ENCODE measurements at regions not wholly inside any gene's neighbourhood (a gene's known extent, or its start where the extent isn't known, plus 50 kb on each side); places are given as distances from the start of the nearest gene placed in this dataset.
"Not testable (repeated sequence)": the region's sequence is repeated elsewhere in the genome, so short reads cannot be mapped to it uniquely, and the experiment has no call there.

GRCh38 chr6:145063091-145063490, 672.2 kb downstream of the EPM2A start:
- DNase-seq (ENCODE audit: low spot score): no peak

- DNase-seq (ENCODE audit: low spot score): no peak
Observed at GRCh38 chr6:145067430-145067829, 667.9 kb downstream of the EPM2A start.

- DNase-seq (ENCODE audit: low spot score): no peak
Observed at GRCh38 chr6:145068577-145068976, 666.7 kb downstream of the EPM2A start.

GRCh38 chr6:145069966-145070365, 665.4 kb downstream of the EPM2A start:
- no peak for DNase-seq (ENCODE audit: low spot score)

GRCh38 chr6:145070791-145071190, 664.5 kb downstream of the EPM2A start:
- DNase-seq (ENCODE audit: low spot score): no peak

GRCh38 chr6:145071836-145072235, 663.5 kb downstream of the EPM2A start:
- no peak for DNase-seq (ENCODE audit: low spot score)

GRCh38 chr6:145073811-145074210, 661.5 kb downstream of the EPM2A start:
- DNase-seq (ENCODE audit: low spot score): no peak

GRCh38 chr6:145074805-145075204, 660.5 kb downstream of the EPM2A start:
- DNase-seq (ENCODE audit: low spot score): no peak

GRCh38 chr6:145075425-145075824, 659.9 kb downstream of the EPM2A start:
- DNase-seq (ENCODE audit: low spot score): no peak

GRCh38 chr6:145076115-145076841, 659.0 kb downstream of the EPM2A start:
- DNase-seq (ENCODE audit: low spot score): no peak

- no peak for DNase-seq (ENCODE audit: low spot score)
Observed at GRCh38 chr6:145077382-145077781, 657.9 kb downstream of the EPM2A start.

GRCh38 chr6:145080651-145081050, 654.7 kb downstream of the EPM2A start:
- DNase-seq (ENCODE audit: low spot score): no peak

- DNase-seq (ENCODE audit: low spot score): no peak
Observed at GRCh38 chr6:145081677-145082076, 653.6 kb downstream of the EPM2A start.

- DNase-seq (ENCODE audit: low spot score): no peak
Observed at GRCh38 chr6:145082359-145082758, 653.0 kb downstream of the EPM2A start.

- DNase-seq (ENCODE audit: low spot score): no peak
Observed at GRCh38 chr6:145086197-145086596, 649.1 kb downstream of the EPM2A start.

- DNase-seq (ENCODE audit: low spot score): no peak
Observed at GRCh38 chr6:145087034-145087433, 648.3 kb downstream of the EPM2A start.

- DNase-seq (ENCODE audit: low spot score): no peak
Observed at GRCh38 chr6:145090801-145091585, 644.3 kb downstream of the EPM2A start.

GRCh38 chr6:145091586-145092142, 643.7 kb downstream of the EPM2A start:
- DNase-seq (ENCODE audit: low spot score): no peak

- DNase-seq (ENCODE audit: low spot score): no peak
Observed at GRCh38 chr6:145092554-145092953, 642.8 kb downstream of the EPM2A start.

- DNase-seq (ENCODE audit: low spot score): no peak
Observed at GRCh38 chr6:145093226-145093625, 642.1 kb downstream of the EPM2A start.

GRCh38 chr6:145096846-145097245, 638.5 kb downstream of the EPM2A start:
- DNase-seq (ENCODE audit: low spot score): no peak

- not testable (repeated sequence) for DNase-seq (ENCODE audit: low spot score)
Observed at GRCh38 chr6:145098127-145098526, 637.2 kb downstream of the EPM2A start.

- DNase-seq (ENCODE audit: low spot score): no peak
Observed at GRCh38 chr6:145099713-145100112, 635.6 kb downstream of the EPM2A start.
